DND-41 (cell line): ENCODE measurements at regions not wholly inside any gene's neighbourhood (a gene's known extent, or its start where the extent isn't known, plus 50 kb on each side); places are given as distances from the start of the nearest gene placed in this dataset.
"Not testable (repeated sequence)": the region's sequence is repeated elsewhere in the genome, so short reads cannot be mapped to it uniquely, and the experiment has no call there.

Experiments
- EZH2 ChIP-seq: IDR thresholded peaks from 3 replicates; pipeline ENCODE4 v1.6.1; 2012; ENCODE audit warnings: borderline replicate concordance, low read depth, mild to moderate bottlenecking, moderate library complexity, low read length, inconsistent platforms; ENCODE audit not compliant: severe bottlenecking
- TF ChIP-seq, protein P1 (sequence below): IDR thresholded peaks from 2 replicates; pipeline ENCODE4 v1.5.1; 2012; ENCODE audit warnings: borderline replicate concordance, low read length, moderate library complexity, mild to moderate bottlenecking; ENCODE audit not compliant: poor library complexity, severe bottlenecking; ENCODE audit errors: extremely low read depth

DNA sequence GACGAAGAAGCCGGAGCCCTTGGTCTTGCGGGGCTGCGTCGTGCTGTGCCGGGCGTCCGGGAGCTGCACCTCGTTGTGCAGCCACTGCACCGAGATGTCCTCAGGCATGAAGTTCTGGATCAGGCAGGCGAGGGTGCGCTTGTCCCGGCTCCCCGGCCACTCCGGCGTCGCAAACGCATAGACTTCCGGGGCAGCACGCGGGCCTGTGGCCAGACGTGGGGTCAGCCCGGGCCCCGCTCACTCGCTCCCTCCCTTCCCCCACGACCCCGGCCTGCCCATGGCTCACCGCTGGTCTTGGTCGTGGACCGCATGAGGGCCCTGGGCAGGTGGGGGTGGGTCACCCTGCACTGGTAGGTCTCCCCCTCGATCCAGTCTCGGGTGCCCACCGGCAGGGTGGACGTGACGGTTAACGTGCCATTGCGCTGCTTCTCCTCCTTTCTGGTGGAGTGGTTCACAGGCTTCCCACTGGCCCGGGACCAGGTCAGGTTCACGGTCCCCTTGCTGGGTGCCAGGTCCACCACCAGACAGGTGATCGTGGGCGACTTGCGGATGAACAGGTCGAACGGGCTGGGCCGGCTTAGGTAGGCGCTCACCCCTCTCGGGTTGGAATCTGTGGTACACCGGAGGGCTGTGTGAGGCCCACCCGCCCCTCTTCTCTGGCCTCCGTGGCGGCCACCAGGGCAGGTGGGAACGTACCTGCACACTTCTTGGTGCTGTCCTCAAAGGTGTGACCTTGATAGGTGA lies 74.0 kb downstream of the TMEM121 start:
- TF ChIP-seq, protein P1, sequence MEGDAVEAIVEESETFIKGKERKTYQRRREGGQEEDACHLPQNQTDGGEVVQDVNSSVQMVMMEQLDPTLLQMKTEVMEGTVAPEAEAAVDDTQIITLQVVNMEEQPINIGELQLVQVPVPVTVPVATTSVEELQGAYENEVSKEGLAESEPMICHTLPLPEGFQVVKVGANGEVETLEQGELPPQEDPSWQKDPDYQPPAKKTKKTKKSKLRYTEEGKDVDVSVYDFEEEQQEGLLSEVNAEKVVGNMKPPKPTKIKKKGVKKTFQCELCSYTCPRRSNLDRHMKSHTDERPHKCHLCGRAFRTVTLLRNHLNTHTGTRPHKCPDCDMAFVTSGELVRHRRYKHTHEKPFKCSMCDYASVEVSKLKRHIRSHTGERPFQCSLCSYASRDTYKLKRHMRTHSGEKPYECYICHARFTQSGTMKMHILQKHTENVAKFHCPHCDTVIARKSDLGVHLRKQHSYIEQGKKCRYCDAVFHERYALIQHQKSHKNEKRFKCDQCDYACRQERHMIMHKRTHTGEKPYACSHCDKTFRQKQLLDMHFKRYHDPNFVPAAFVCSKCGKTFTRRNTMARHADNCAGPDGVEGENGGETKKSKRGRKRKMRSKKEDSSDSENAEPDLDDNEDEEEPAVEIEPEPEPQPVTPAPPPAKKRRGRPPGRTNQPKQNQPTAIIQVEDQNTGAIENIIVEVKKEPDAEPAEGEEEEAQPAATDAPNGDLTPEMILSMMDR = not testable (repeated sequence)
- not testable (repeated sequence) for TF ChIP-seq EZH2
